Vagina (tissue), 2 donors: ENCODE measurements at regions not wholly inside any gene's neighbourhood (a gene's known extent, or its start where the extent isn't known, plus 50 kb on each side); places are given as distances from the start of the nearest gene placed in this dataset.
A peak's percentile ranks its signal among the peaks of the same experiment; 100 is the strongest.

Experiments used
- POLR2AphosphoS5 ChIP-seq, 2 donors: sonication (generic); formaldehyde crosslinking; IDR thresholded peaks; one replicate each; pipeline ENCODE4 v1.9.0; 2017; ENCODE audit warnings: antibody characterized with exemption in 2 of 2, mild to moderate bottlenecking in 2 of 2, low read depth in 1 of 2; ENCODE audit not compliant: insufficient read depth in 1 of 2
- TF ChIP-seq, protein P1 (sequence below), 3 experiments: fragments of 450-650 bp in 2 of 3; fragments of 200-600 bp in 1 of 3; sonication (generic) in 1 of 3; IDR thresholded peaks; one replicate each; pipeline ENCODE4 v1.5.1; 2017 to 2019; ENCODE audit warnings: antibody characterized with exemption in 3 of 3, mild to moderate bottlenecking in 2 of 3, moderate library complexity in 2 of 3

GRCh38 chr3:28575746-28576613 is 227.4 kb upstream of the AZI2 start:
- TF ChIP-seq, protein P1, sequence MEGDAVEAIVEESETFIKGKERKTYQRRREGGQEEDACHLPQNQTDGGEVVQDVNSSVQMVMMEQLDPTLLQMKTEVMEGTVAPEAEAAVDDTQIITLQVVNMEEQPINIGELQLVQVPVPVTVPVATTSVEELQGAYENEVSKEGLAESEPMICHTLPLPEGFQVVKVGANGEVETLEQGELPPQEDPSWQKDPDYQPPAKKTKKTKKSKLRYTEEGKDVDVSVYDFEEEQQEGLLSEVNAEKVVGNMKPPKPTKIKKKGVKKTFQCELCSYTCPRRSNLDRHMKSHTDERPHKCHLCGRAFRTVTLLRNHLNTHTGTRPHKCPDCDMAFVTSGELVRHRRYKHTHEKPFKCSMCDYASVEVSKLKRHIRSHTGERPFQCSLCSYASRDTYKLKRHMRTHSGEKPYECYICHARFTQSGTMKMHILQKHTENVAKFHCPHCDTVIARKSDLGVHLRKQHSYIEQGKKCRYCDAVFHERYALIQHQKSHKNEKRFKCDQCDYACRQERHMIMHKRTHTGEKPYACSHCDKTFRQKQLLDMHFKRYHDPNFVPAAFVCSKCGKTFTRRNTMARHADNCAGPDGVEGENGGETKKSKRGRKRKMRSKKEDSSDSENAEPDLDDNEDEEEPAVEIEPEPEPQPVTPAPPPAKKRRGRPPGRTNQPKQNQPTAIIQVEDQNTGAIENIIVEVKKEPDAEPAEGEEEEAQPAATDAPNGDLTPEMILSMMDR (IDR thresholded peaks at IDR 0.05) = no peak
- TF ChIP-seq POLR2AphosphoS5 (IDR thresholded peaks at IDR 0.05; ENCODE audit: insufficient read depth in 1 of 2, low read depth in 1 of 2) = peak in 1 of 2 donors; percentile 20
